Keratinocyte (primary cell): ENCODE measurements at regions not wholly inside any gene's neighbourhood (a gene's known extent, or its start where the extent isn't known, plus 50 kb on each side); places are given as distances from the start of the nearest gene placed in this dataset.

Experiments used
- DNase-seq: peaks from one replicate; pipeline ENCODE4 v3.0.0-alpha.2; 2011; ENCODE audit warnings: low read depth, missing footprints, low spot score
- FAIRE-seq: peaks from 2 replicates; lab custom pipeline; 2011; peaks lifted over from hg19 to GRCh38; lab: Jason Lieb, UNC
- H2AFZ ChIP-seq: 2 replicates; pipeline ENCODE4 v1.6.0; 2012; ENCODE audit warnings: low read length, control low read depth, inconsistent platforms; ENCODE audit not compliant: control insufficient read depth
- H3K27ac ChIP-seq: 2 replicates; pipeline ENCODE4 v1.5.1; 2011; ENCODE audit warnings: low read length; ENCODE audit not compliant: control insufficient read depth, insufficient read depth
- H3K27me3 ChIP-seq: 3 replicates; pipeline ENCODE4 v1.6.0; 2011; ENCODE audit warnings: low read length; ENCODE audit not compliant: control insufficient read depth, insufficient read depth; ENCODE audit errors: extremely low read depth
- H3K36me3 ChIP-seq, 2 experiments: 2 replicates in 1 of 2; 3 replicates in 1 of 2; pipeline ENCODE4 v1.5.1; 2011; ENCODE audit warnings: low read length in 2 of 2, mild to moderate bottlenecking in 1 of 2; ENCODE audit not compliant: control insufficient read depth in 2 of 2, insufficient read depth in 2 of 2; ENCODE audit errors: extremely low read depth in 1 of 2
- H3K4me1 ChIP-seq: 3 replicates; pipeline ENCODE4 v1.5.1; 2011; ENCODE audit warnings: low read length; ENCODE audit not compliant: control insufficient read depth, insufficient read depth; ENCODE audit errors: extremely low read depth
- H3K4me2 ChIP-seq: 3 replicates; pipeline ENCODE4 v1.6.0; 2011; ENCODE audit warnings: low read depth, low read length; ENCODE audit not compliant: control insufficient read depth, insufficient read depth; ENCODE audit errors: extremely low read depth
- H3K4me3 ChIP-seq, 3 experiments: fragments of 200-600 bp in 1 of 3; sonication (generic) in 1 of 3; 2 replicates in 2 of 3; 3 replicates in 1 of 3; pipeline ENCODE4 v1.5.1; 2011 to 2016; ENCODE audit warnings: low read length in 3 of 3, mild to moderate bottlenecking in 3 of 3, control low read depth in 2 of 3, inconsistent platforms in 1 of 3, low read depth in 1 of 3, mixed read lengths in 1 of 3, mixed run types in 1 of 3, moderate library complexity in 1 of 3; ENCODE audit not compliant: control insufficient read depth in 2 of 3, insufficient read depth in 2 of 3; ENCODE audit errors: extremely low read depth in 1 of 3
- H3K79me2 ChIP-seq: 2 replicates; pipeline ENCODE4 v1.6.0; 2012; ENCODE audit warnings: low read length; ENCODE audit not compliant: control insufficient read depth, insufficient read depth
- H3K9ac ChIP-seq: 3 replicates; pipeline ENCODE4 v1.6.0; 2011; ENCODE audit warnings: low read length; ENCODE audit not compliant: control insufficient read depth, insufficient read depth; ENCODE audit errors: extremely low read depth
- H3K9me1 ChIP-seq: 3 replicates; pipeline ENCODE4 v1.6.0; 2011; ENCODE audit warnings: low read length; ENCODE audit not compliant: control insufficient read depth, insufficient read depth; ENCODE audit errors: extremely low read depth
- H3K9me3 ChIP-seq: 2 replicates; pipeline ENCODE4 v1.5.1; 2012; ENCODE audit warnings: low read depth, low read length; ENCODE audit not compliant: control insufficient read depth
- H4K20me1 ChIP-seq: 3 replicates; pipeline ENCODE4 v1.6.0; 2011; ENCODE audit warnings: low read length; ENCODE audit not compliant: control insufficient read depth, insufficient read depth; ENCODE audit errors: extremely low read depth
- CTCF ChIP-seq, 3 experiments: IDR thresholded peaks in 1 of 3; conservative IDR thresholded peaks in 1 of 3; optimal IDR thresholded peaks in 1 of 3; 2 replicates in 2 of 3; 3 replicates in 1 of 3; pipeline versions ENCODE3 to v1.5.1; 2011; ENCODE audit warnings: low read length in 3 of 3, mild to moderate bottlenecking in 3 of 3, moderate library complexity in 2 of 3, control low read depth in 1 of 3, inconsistent platforms in 1 of 3; ENCODE audit not compliant: insufficient read depth in 2 of 3; ENCODE audit errors: extremely low read depth in 1 of 3
- EZH2 ChIP-seq: IDR thresholded peaks from one replicate; pipeline ENCODE4 v1.6.1; 2012; ENCODE audit warnings: inconsistent platforms, mild to moderate bottlenecking, low read length, moderate library complexity
- dilution Hi-C: fragments of 300-500 bp; cut with MboI; formaldehyde crosslinking; loops from one replicate; pipeline ENCODE4 v1.7.0; 2020; ENCODE audit warnings: low sequenced_read_pairs; ENCODE audit not compliant: extremely low pct_ligation_motif_present

- Histone ChIP-seq H3K9me1 (no peaks in the 10 kb centered on the region), H3K36me3 (no peaks in the 10 kb centered on the region), H2AFZ (no peak overlapping the region), H3K4me3 (no peak overlapping the region), H4K20me1 (no peaks in the 10 kb centered on the region), H3K27me3 (no peaks in the 10 kb centered on the region), H3K9ac (no peak overlapping the region), H3K79me2 (no peaks in the 10 kb centered on the region), H3K27ac (no peak overlapping the region), H3K4me2 (no peak overlapping the region), H3K4me1 (no peaks in the 10 kb centered on the region), H3K9me3 (no peaks in the 10 kb centered on the region)
- no peak for DNase-seq
- TF ChIP-seq CTCF (optimal IDR thresholded peaks at IDR 0.05 in 1 of 3, IDR thresholded peaks at IDR 0.05 in 1 of 3, conservative IDR thresholded peaks at IDR 0.05 in 1 of 3; ENCODE audit: extremely low read depth in 1 of 3, insufficient read depth in 2 of 3, low read length in 3 of 3) (no peak), EZH2 (no peak)
- dilution Hi-C loops: no loop called here
- no peak for FAIRE-seq
Observed at GRCh38 chr2:15869871-15870270, 70.5 kb upstream of the MYCN start.

DNA sequence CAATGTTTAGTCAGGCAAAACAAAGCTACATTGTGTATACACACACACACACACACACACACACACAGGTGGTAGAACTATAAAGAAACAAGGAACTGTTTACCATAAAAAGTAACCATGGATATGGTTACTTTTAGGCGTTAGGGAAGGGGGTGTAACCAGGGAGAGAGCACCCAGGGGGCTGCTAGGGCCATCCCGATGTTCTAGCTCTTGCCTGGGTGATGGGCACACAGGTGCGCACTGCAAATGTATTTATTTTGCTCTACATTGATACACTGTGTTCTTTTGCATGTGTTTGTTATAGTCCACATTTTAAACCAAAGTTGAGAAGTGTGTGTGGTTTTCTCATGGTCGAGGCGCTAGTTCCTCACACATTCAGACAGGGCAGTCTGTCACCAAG is 69.8 kb upstream of the MYCN start:
- DNase-seq (no peak), FAIRE-seq (no peak)
- H3K9me1 ChIP-seq: no peaks in the 10 kb centered on the region
- H3K9me3 ChIP-seq: no peaks in the 10 kb centered on the region
- no peaks in the 10 kb centered on the region for H3K36me3 ChIP-seq
- H3K9ac ChIP-seq: no peak overlapping the region
- H4K20me1 ChIP-seq: no peaks in the 10 kb centered on the region
- H3K79me2 ChIP-seq: no peaks in the 10 kb centered on the region
- no peak overlapping the region for H3K4me3 ChIP-seq
- H3K27me3 ChIP-seq: no peaks in the 10 kb centered on the region
- no peak overlapping the region for H3K4me2 ChIP-seq
- H3K4me1 ChIP-seq: no peaks in the 10 kb centered on the region
- TF ChIP-seq CTCF (optimal IDR thresholded peaks at IDR 0.05 in 1 of 3, IDR thresholded peaks at IDR 0.05 in 1 of 3, conservative IDR thresholded peaks at IDR 0.05 in 1 of 3; ENCODE audit: extremely low read depth in 1 of 3, insufficient read depth in 2 of 3, low read length in 3 of 3) (no peak), EZH2 (no peak)
- dilution Hi-C loops: no loop called here
- H2AFZ ChIP-seq: no peak overlapping the region
- H3K27ac ChIP-seq: no peak overlapping the region
